Tibial artery (tissue), 4 donors: ENCODE measurements at regions not wholly inside any gene's neighbourhood (a gene's known extent, or its start where the extent isn't known, plus 50 kb on each side); places are given as distances from the start of the nearest gene placed in this dataset.

Experiments used
- DNase-seq, 2 donors: peaks; one replicate each; pipeline ENCODE4 v3.0.0-alpha.2; 2019
- H3K27ac ChIP-seq, 2 donors: fragments of 200-600 bp; sonication (generic) in 1 of 2; 1 replicate in 1 of 2; 2 replicates in 1 of 2; pipeline ENCODE4 v1.5.1; 2018 to 2019; ENCODE audit warnings: mild to moderate bottlenecking in 1 of 2
- H3K27me3 ChIP-seq, 2 donors: fragments of 200-600 bp; sonication (generic) in 1 of 2; one replicate each; pipeline versions ENCODE4 v1.5.1 to v1.6.0; 2016 to 2019
- H3K36me3 ChIP-seq, 3 donors: fragments of 200-600 bp; sonication (generic) in 2 of 3; one replicate each; pipeline ENCODE4 v1.5.1; 2016 to 2019; ENCODE audit warnings: mild to moderate bottlenecking in 2 of 3
- H3K4me1 ChIP-seq, 4 donors: fragments of 200-600 bp; sonication (generic) in 2 of 4; 1 replicate in 3 of 4; 2 replicates in 1 of 4; pipeline ENCODE4 v1.5.1; 2016 to 2019
- H3K4me3 ChIP-seq, 2 donors: fragments of 200-600 bp; sonication (generic) in 1 of 2; 1 replicate in 1 of 2; 2 replicates in 1 of 2; pipeline ENCODE4 v1.5.1; 2018 to 2019; ENCODE audit warnings: mild to moderate bottlenecking in 2 of 2
- H3K9me3 ChIP-seq, 3 donors: fragments of 200-600 bp; sonication (generic) in 1 of 3; one replicate each; pipeline ENCODE4 v1.5.1; 2016 to 2019
- CTCF ChIP-seq, 2 experiments: fragments of 200-600 bp in 1 of 2; fragments of 450-650 bp in 1 of 2; IDR thresholded peaks; one replicate each; pipeline ENCODE4 v1.5.1; 2017 to 2019; ENCODE audit warnings: antibody characterized with exemption in 2 of 2, mild to moderate bottlenecking in 1 of 2, moderate library complexity in 1 of 2
- intact Hi-C: fragments of 100-400 bp; cut with DNase I; formaldehyde crosslinking; loops from one replicate; pipeline ENCODE4 v1.15.0; 2023; ENCODE audit warnings: low total_unique reads

- H3K9me3 ChIP-seq: no peaks in the 10 kb centered on the region
- intact Hi-C loops: no loop called here
- H3K36me3 ChIP-seq: no peaks in the 10 kb centered on the region
- no peak overlapping the region for H3K4me3 ChIP-seq
- DNase-seq: no peak
- no peaks in the 10 kb centered on the region for H3K4me1 ChIP-seq
- no peak overlapping the region for H3K27ac ChIP-seq
- TF ChIP-seq CTCF (IDR thresholded peaks at IDR 0.05): no peak
- no peaks in the 10 kb centered on the region for H3K27me3 ChIP-seq
Observed at GRCh38 chr13:90763476-90764150, 583.9 kb upstream of the MIR17HG start.

- no peak for DNase-seq
- H3K9me3 ChIP-seq: no peaks in the 10 kb centered on the region
- H3K4me1 ChIP-seq: no peaks in the 10 kb centered on the region
- intact Hi-C loops: no loop called here
- no peaks in the 10 kb centered on the region for H3K27me3 ChIP-seq
- no peak for TF ChIP-seq CTCF (IDR thresholded peaks at IDR 0.05)
- H3K4me3 ChIP-seq: no peak overlapping the region
- no peaks in the 10 kb centered on the region for H3K36me3 ChIP-seq
- no peak overlapping the region for H3K27ac ChIP-seq
Observed at GRCh38 chr13:90766386-90766902, 581.0 kb upstream of the MIR17HG start.

- no peak for TF ChIP-seq CTCF (IDR thresholded peaks at IDR 0.05)
- Histone ChIP-seq H3K27me3 (no peaks in the 10 kb centered on the region), H3K4me3 (no peak overlapping the region), H3K4me1 (no peaks in the 10 kb centered on the region), H3K9me3 (no peaks in the 10 kb centered on the region), H3K36me3 (no peaks in the 10 kb centered on the region), H3K27ac (no peak overlapping the region)
- DNase-seq: no peak
- intact Hi-C loops: no loop called here
Observed at GRCh38 chr13:90768116-90768515, 579.4 kb upstream of the MIR17HG start.

- no peaks in the 10 kb centered on the region for H3K36me3 ChIP-seq
- no peak overlapping the region for H3K4me3 ChIP-seq
- no peaks in the 10 kb centered on the region for H3K27me3 ChIP-seq
- H3K27ac ChIP-seq: no peak overlapping the region
- no peaks in the 10 kb centered on the region for H3K9me3 ChIP-seq
- intact Hi-C loops: no loop called here
- TF ChIP-seq CTCF (IDR thresholded peaks at IDR 0.05): no peak
- H3K4me1 ChIP-seq: no peaks in the 10 kb centered on the region
- no peak for DNase-seq
Observed at GRCh38 chr13:90769387-90769786, 578.1 kb upstream of the MIR17HG start.

GRCh38 chr13:90770334-90770733 lies 577.2 kb upstream of the MIR17HG start:
- H3K4me3 ChIP-seq: no peak overlapping the region
- intact Hi-C loops: no loop called here
- DNase-seq: no peak
- no peaks in the 10 kb centered on the region for H3K27me3 ChIP-seq
- no peaks in the 10 kb centered on the region for H3K4me1 ChIP-seq
- no peak for TF ChIP-seq CTCF (IDR thresholded peaks at IDR 0.05)
- H3K27ac ChIP-seq: no peak overlapping the region
- no peaks in the 10 kb centered on the region for H3K9me3 ChIP-seq
- no peaks in the 10 kb centered on the region for H3K36me3 ChIP-seq
